ENCODE measurements at regions not wholly inside any gene's neighbourhood (a gene's known extent, or its start where the extent isn't known, plus 50 kb on each side); places are given as distances from the start of the nearest gene placed in this dataset.

DNA sequence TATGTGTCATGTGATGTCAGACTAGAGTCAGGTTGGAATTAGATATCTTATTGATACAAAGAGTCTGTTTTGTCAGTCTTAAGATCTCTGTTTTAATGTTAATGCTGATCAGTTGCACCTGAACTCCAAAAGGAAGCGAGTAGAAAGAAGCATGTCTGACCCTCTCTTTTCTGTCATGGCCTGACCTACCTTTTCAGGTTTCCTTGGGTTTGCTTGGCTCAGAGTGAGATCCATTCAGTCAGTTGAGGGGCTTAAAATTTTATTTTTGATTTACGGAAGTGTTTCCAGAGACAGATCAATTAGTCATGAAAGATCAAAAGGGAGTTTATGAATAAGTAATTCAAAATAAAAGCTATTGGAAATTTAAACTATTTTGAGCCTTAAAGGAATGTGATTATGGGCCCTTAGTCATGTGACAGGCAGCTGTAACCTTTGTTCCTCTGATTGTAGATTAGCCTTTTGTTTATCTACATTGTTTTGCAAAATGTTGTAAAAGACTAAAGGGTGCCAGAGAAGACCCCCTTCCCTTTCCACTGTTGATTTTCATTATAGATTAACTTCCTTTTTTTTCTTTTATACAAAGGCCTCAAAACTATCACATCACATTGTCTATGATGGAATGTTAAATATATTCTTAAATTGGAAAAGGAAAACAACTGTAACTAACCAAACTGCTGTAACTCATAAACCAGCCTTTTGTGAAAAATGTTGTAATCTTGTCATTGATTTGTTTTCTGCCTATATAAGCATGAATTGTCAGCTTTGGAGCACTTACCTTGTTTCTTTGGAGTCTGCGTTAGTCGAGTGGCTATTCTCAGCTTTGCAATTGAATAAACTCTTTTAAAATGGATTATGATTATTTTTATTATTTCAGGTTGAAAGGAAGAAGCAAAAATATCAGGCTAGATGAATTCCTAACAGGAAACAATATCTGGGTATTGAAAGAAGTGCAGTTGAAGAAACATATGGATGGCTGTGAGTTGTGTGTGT is 195.5 kb upstream of the MBL2 start:
- TF ChIP-seq EZH2 (IDR thresholded peaks at IDR 0.05; ENCODE audit: borderline replicate concordance, low read length) (no peak), CTCF (IDR thresholded peaks at IDR 0.05; ENCODE audit: low read length) (no peak)

Measured in OCI-LY1 (cell line).